Uterus (tissue), 2 donors: ENCODE measurements at regions not wholly inside any gene's neighbourhood (a gene's known extent, or its start where the extent isn't known, plus 50 kb on each side); places are given as distances from the start of the nearest gene placed in this dataset.

Experiments used
- CTCF ChIP-seq, 4 experiments: fragments of 200-600 bp in 2 of 4; fragments of 450-650 bp in 2 of 4; sonication (generic) in 2 of 4; IDR thresholded peaks; one replicate each; pipeline ENCODE4 v1.5.1; 2016 to 2019; ENCODE audit warnings: antibody characterized with exemption in 4 of 4, mild to moderate bottlenecking in 2 of 4, moderate library complexity in 1 of 4
- POLR2A ChIP-seq, 2 donors: fragments of 450-650 bp; IDR thresholded peaks; one replicate each; pipeline ENCODE4 v1.6.1; 2016; ENCODE audit warnings: antibody characterized with exemption in 2 of 2, mild to moderate bottlenecking in 1 of 2, moderate library complexity in 1 of 2

- no peak for TF ChIP-seq CTCF (IDR thresholded peaks at IDR 0.05)
- TF ChIP-seq POLR2A (IDR thresholded peaks at IDR 0.05), result no peak
Measured at GRCh38 chr10:44044549-44044948, 340.3 kb downstream of the CXCL12 start.
